GM21526 (cell line): ENCODE measurements at regions not wholly inside any gene's neighbourhood (a gene's known extent, or its start where the extent isn't known, plus 50 kb on each side); places are given as distances from the start of the nearest gene placed in this dataset.

Source experiments
- ATAC-seq: cut with Tn5 transposase; IDR thresholded peaks from one replicate; pipeline ENCODE4 v1.9.1; 2021; ENCODE audit warnings: moderate library complexity; ENCODE audit not compliant: unreplicated experiment, low FRiP score

- no peak for ATAC-seq
Observed at GRCh38 chr4:166594326-166594946, 639.9 kb downstream of the SPOCK3 start.

- ATAC-seq, result no peak
Observed at GRCh38 chr4:166600264-166600663, 634.0 kb downstream of the SPOCK3 start.

GRCh38 chr4:166602068-166602467, 632.2 kb downstream of the SPOCK3 start:
- ATAC-seq, result no peak

- ATAC-seq, result no peak
Observed at GRCh38 chr4:166622425-166622977, 611.8 kb downstream of the SPOCK3 start.

GRCh38 chr4:166625018-166625637, 609.2 kb downstream of the SPOCK3 start:
- ATAC-seq, result no peak

GRCh38 chr4:166628454-166628853, 605.8 kb downstream of the SPOCK3 start:
- no peak for ATAC-seq

GRCh38 chr4:166635367-166635766, 598.9 kb downstream of the SPOCK3 start:
- ATAC-seq, result no peak

GRCh38 chr4:166637816-166638215, 596.5 kb downstream of the SPOCK3 start:
- no peak for ATAC-seq

GRCh38 chr4:166655231-166655630, 579.1 kb downstream of the SPOCK3 start:
- ATAC-seq, result no peak

- ATAC-seq, result no peak
Observed at GRCh38 chr4:166655705-166656104, 578.6 kb downstream of the SPOCK3 start.

GRCh38 chr4:166657261-166657660, 577.0 kb downstream of the SPOCK3 start:
- no peak for ATAC-seq

GRCh38 chr4:166658585-166658984, 575.7 kb downstream of the SPOCK3 start:
- ATAC-seq, result peak; percentile 27

GRCh38 chr4:166662266-166662843, 571.9 kb downstream of the SPOCK3 start:
- ATAC-seq, result peak; percentile 82

GRCh38 chr4:166670341-166670740, 564.0 kb downstream of the SPOCK3 start:
- ATAC-seq, result no peak

GRCh38 chr4:166673911-166674310, 560.4 kb downstream of the SPOCK3 start:
- ATAC-seq, result no peak

- no peak for ATAC-seq
Observed at GRCh38 chr4:166675411-166675810, 558.9 kb downstream of the SPOCK3 start.

GRCh38 chr4:166680796-166681195, 553.5 kb downstream of the SPOCK3 start:
- no peak for ATAC-seq

GRCh38 chr4:166682200-166682599, 552.1 kb downstream of the SPOCK3 start:
- ATAC-seq, result no peak
